ENCODE measurements at regions not wholly inside any gene's neighbourhood (a gene's known extent, or its start where the extent isn't known, plus 50 kb on each side); places are given as distances from the start of the nearest gene placed in this dataset.

DNA sequence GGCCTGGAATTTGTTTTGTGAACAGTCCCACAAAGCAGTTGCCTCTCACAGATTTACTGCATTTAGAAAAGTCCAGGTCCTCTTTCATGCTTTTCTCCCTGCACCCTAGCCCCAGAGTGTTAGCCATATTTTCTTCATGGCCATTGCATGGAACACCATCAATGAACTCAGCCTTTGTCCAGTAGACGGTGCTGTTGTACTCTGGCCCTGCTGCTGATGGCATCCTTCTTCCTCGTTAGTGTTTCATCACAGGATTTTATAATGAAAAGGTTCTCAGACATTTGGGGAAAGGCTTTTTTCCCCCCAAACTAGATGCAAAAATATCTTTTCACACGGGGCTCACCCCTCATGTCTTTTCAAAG lies 93.0 kb upstream of the SLC25A13 start:
- TF ChIP-seq, protein P1, sequence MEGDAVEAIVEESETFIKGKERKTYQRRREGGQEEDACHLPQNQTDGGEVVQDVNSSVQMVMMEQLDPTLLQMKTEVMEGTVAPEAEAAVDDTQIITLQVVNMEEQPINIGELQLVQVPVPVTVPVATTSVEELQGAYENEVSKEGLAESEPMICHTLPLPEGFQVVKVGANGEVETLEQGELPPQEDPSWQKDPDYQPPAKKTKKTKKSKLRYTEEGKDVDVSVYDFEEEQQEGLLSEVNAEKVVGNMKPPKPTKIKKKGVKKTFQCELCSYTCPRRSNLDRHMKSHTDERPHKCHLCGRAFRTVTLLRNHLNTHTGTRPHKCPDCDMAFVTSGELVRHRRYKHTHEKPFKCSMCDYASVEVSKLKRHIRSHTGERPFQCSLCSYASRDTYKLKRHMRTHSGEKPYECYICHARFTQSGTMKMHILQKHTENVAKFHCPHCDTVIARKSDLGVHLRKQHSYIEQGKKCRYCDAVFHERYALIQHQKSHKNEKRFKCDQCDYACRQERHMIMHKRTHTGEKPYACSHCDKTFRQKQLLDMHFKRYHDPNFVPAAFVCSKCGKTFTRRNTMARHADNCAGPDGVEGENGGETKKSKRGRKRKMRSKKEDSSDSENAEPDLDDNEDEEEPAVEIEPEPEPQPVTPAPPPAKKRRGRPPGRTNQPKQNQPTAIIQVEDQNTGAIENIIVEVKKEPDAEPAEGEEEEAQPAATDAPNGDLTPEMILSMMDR (IDR thresholded peaks at IDR 0.05), result no peak
- no peak for TF ChIP-seq POLR2A (IDR thresholded peaks at IDR 0.05)

Measured in lower leg skin (tissue), 3 donors.